ENCODE measurements at regions not wholly inside any gene's neighbourhood (a gene's known extent, or its start where the extent isn't known, plus 50 kb on each side); places are given as distances from the start of the nearest gene placed in this dataset.

GRCh38 chr12:19053218-19053617 is 76.3 kb upstream of the PLEKHA5 start:
- Mint-ChIP-seq H3K4me3 (ENCODE audit: unreplicated experiment) (no peak overlapping the region), H3K27me3 (ENCODE audit: low read depth) (peaks cover 2% of the 10 kb centered on the region), H3K27ac (ENCODE audit: unreplicated experiment) (no peak overlapping the region), H3K4me1 (ENCODE audit: low read depth) (no peaks in the 10 kb centered on the region), H3K36me3 (ENCODE audit: low read depth) (no peaks in the 10 kb centered on the region), H3K9me3 (ENCODE audit: low read depth) (no peaks in the 10 kb centered on the region)
- DNase-seq (ENCODE audit: low spot score), result no peak
- TF ChIP-seq CTCF (IDR thresholded peaks at IDR 0.05), result no peak

- TF ChIP-seq CTCF (IDR thresholded peaks at IDR 0.05), result no peak
- no peaks in the 10 kb centered on the region for H3K36me3 Mint-ChIP-seq (ENCODE audit: low read depth)
- no peaks in the 10 kb centered on the region for H3K9me3 Mint-ChIP-seq (ENCODE audit: low read depth)
- no peak overlapping the region for H3K27ac Mint-ChIP-seq (ENCODE audit: unreplicated experiment)
- DNase-seq (ENCODE audit: low spot score), result no peak
- peaks cover 2% of the 10 kb centered on the region for H3K27me3 Mint-ChIP-seq (ENCODE audit: low read depth)
- no peak overlapping the region for H3K4me3 Mint-ChIP-seq (ENCODE audit: unreplicated experiment)
- H3K4me1 Mint-ChIP-seq (ENCODE audit: low read depth), result no peaks in the 10 kb centered on the region
These were observed 75.5 kb upstream of the PLEKHA5 start for GRCh38 chr12:19054035-19054434.

- Mint-ChIP-seq H3K27me3 (ENCODE audit: low read depth) (peaks cover 2% of the 10 kb centered on the region), H3K27ac (ENCODE audit: unreplicated experiment) (no peak overlapping the region), H3K4me1 (ENCODE audit: low read depth) (no peaks in the 10 kb centered on the region), H3K36me3 (ENCODE audit: low read depth) (no peaks in the 10 kb centered on the region), H3K4me3 (ENCODE audit: unreplicated experiment) (no peak overlapping the region), H3K9me3 (ENCODE audit: low read depth) (no peaks in the 10 kb centered on the region)
- no peak for DNase-seq (ENCODE audit: low spot score)
- no peak for TF ChIP-seq CTCF (IDR thresholded peaks at IDR 0.05)
These were observed 73.9 kb upstream of the PLEKHA5 start for GRCh38 chr12:19055589-19055988.

GRCh38 chr12:19058235-19059021 is 71.1 kb upstream of the PLEKHA5 start:
- Mint-ChIP-seq H3K36me3 (ENCODE audit: low read depth) (no peaks in the 10 kb centered on the region), H3K27me3 (ENCODE audit: low read depth) (no peaks in the 10 kb centered on the region), H3K4me1 (ENCODE audit: low read depth) (no peaks in the 10 kb centered on the region), H3K27ac (ENCODE audit: unreplicated experiment) (no peak overlapping the region), H3K9me3 (ENCODE audit: low read depth) (no peaks in the 10 kb centered on the region), H3K4me3 (ENCODE audit: unreplicated experiment) (no peak overlapping the region)
- DNase-seq (ENCODE audit: low spot score), result no peak
- no peak for TF ChIP-seq CTCF (IDR thresholded peaks at IDR 0.05)

GRCh38 chr12:19064713-19065112 is 64.8 kb upstream of the PLEKHA5 start:
- Mint-ChIP-seq H3K4me3 (ENCODE audit: unreplicated experiment) (no peak overlapping the region), H3K4me1 (ENCODE audit: low read depth) (no peaks in the 10 kb centered on the region), H3K27ac (ENCODE audit: unreplicated experiment) (no peak overlapping the region), H3K36me3 (ENCODE audit: low read depth) (no peaks in the 10 kb centered on the region), H3K9me3 (ENCODE audit: low read depth) (no peaks in the 10 kb centered on the region), H3K27me3 (ENCODE audit: low read depth) (no peaks in the 10 kb centered on the region)
- no peak for TF ChIP-seq CTCF (IDR thresholded peaks at IDR 0.05)
- no peak for DNase-seq (ENCODE audit: low spot score)
